Stimulated activated CD4-positive, alpha-beta T cell treated with anti-CD3 and anti-CD28 coated beads, Interleukin-12 subunit alpha, Interleukin-12 subunit beta, amount 100 ng/mL, for 48 hours (primary cell): ENCODE measurements at regions not wholly inside any gene's neighbourhood (a gene's known extent, or its start where the extent isn't known, plus 50 kb on each side); places are given as distances from the start of the nearest gene placed in this dataset.
"Not testable (repeated sequence)": the region's sequence is repeated elsewhere in the genome, so short reads cannot be mapped to it uniquely, and the experiment has no call there.

Experiments used
- DNase-seq, 3 donors: peaks; one replicate each; pipeline ENCODE4 v3.0.0-alpha.2; 2020; ENCODE audit warnings: low read depth in 2 of 3, low spot score in 1 of 3

- DNase-seq, result no peak
Observed at GRCh38 chr7:34389332-34390078, 268.5 kb upstream of the NPSR1 start.

GRCh38 chr7:34390103-34390502 lies 267.9 kb upstream of the NPSR1 start:
- no peak for DNase-seq

DNA sequence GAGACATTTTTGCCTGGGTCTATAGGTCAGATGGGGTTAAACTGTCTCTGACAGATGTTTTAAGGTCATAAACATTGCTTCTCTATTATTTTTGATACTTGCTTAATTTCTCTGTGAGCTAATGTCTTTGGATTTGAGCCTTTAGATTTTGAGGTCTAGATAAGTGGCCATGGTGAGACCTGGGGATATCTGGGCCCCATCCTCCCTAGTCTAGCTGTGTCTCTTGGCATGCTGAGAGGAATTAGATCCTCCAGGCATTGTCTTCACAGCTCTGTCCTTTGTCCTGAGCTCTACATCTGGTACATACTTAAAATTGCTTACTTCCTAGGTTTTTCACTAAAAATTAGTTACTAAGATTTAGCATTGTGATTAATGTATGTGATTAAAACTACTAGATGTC lies 265.0 kb upstream of the NPSR1 start:
- DNase-seq, result no peak

GRCh38 chr7:34396437-34397064 lies 261.5 kb upstream of the NPSR1 start:
- DNase-seq, result no peak

GRCh38 chr7:34401776-34402175 lies 256.2 kb upstream of the NPSR1 start:
- DNase-seq, result no peak

DNA sequence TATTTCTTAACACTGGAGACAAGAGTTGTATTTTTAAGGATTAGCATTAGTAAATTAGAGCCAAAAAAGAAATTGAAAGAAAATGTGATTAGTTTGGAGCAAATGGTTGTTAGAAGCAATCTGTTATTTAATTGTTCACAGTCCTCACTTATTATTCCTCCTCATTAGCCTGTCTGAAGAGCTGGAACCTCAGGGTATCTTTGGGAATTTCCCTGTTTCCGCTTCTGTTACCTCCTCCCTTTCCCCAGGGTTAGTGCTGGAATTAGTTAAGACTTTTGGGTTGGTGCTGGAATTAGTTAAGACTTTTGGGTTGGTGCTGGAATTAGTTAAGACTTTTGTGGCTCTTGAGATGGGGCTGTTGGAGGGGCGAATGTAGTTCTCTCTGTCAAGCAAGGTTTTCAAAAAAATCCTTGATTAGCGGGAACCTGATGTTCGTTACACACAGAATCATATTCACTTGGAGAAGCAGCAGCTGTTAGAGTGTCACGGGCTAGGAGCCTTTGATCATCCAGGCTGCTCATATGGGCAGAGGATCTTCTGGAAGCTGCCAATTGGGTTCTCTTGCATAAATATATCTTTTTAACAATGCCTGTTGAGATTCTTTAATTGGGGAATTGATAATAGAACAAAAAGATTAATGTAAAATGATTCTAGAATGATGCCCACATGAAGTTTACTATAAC lies 251.0 kb upstream of the NPSR1 start:
- DNase-seq, result no peak

GRCh38 chr7:34407586-34407985 lies 250.4 kb upstream of the NPSR1 start:
- no peak for DNase-seq

- no peak for DNase-seq
Observed at GRCh38 chr7:34417781-34418180, 240.2 kb upstream of the NPSR1 start.

DNA sequence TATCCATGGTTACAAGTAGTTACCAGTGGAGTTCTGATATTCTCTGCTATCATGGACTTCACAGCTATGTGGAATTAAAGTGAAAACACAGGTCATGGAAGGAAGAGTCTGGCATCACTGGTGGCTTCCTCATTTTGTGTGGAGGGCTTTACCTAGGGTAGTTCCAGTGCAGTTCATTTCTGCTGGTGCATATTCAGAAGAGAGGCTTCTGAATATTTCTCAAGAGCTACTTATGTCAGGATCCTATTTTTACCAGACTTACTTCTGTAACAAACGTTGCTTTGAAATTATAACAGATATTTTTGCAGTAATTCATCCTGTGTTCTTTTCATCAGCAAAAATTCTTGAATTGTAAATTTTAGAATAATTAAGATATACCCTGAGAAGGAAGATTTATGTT lies 236.5 kb upstream of the NPSR1 start:
- no peak for DNase-seq

GRCh38 chr7:34425194-34425593 lies 232.8 kb upstream of the NPSR1 start:
- DNase-seq, result no peak

DNA sequence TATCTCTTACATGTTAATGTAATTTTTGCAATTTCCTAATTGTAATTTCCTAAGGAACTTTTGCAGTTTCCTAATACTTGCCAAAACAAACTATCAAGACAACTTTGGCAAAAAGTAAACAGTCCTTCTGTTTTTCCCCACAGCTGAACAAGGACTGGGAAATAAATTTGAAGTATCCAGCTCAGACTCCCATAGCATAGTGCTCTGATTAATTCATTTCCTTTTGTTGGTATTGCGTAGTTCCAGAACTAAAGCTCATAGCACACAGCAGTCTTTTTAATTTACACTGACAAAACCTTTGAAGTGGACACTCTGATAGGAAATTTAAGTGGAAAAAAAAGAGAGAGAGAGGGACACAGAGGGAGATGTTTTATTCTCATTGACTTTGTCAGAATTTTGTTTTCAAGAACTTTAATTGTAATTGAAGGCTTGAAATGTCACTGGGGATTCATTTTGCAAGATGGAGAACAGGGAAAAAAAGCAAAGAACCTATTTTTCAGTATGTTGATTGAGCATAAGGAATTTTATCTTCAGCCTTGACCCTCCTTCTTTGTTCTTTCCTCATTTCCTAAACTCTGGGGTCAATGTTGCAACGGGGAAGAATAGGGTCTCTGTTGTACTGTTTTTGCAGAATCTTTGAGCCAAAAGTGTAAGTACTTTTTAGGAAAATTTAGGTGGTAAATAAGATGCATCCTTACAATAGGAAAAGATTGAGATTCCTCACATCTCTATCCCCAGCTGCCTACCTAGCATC lies 232.2 kb upstream of the NPSR1 start:
- no peak for DNase-seq

DNA sequence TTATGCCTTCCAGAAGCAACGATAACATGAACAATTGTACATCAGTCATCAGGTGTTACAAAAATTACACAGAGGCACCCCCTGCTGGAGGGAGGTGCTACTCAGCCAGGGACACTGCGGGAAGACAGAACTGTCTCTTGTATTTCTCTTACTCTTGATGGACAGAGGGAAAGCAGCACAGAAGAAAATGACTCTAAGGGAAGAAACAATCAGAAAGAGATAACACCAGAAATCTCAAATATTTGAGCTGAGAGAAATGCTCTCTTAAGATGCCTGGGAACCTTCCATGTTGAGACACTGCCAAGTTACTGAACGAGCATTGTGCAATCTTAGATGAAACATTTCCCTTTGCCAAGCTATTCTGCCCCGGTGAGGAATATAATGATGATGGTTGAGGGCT lies 227.6 kb upstream of the NPSR1 start:
- DNase-seq, result no peak

DNA sequence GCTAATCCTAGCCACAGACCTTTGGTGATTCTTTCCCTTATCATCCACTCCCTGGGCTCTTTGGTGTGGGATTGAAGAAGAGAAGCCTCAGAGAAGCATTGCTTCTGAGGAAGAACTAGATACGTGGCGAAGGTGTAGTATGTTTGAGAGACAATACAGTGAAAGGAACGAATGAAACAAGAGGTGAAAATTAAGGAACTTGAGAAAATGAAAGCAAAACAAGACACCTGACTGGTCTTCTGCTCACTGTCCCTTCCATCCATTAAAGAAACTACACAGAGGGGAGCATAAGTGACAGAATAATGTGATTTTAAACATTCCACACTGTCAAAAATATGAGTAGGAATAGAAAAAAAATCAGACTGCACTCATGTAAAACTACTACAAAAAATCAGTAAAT lies 219.6 kb upstream of the NPSR1 start:
- DNase-seq, result no peak

DNA sequence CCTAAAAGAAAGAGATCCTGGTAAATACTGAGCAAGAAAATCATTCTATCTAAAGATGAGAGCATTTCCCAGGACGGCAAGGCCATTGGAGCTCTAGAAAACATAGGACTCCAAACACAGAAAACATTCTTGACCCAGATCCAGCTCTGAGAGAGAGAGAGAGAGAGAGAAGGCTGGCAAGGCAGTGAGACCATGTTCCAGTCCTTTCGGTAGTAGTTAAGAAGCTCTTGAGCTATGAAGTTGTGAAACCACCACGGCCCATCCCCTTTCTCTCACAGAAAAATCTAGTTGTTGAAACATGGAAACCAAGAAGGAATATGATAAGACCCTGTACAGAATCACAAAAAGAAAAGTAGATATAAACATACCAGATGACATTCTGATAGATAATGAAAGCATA lies 212.4 kb upstream of the NPSR1 start:
- DNase-seq, result no peak

DNA sequence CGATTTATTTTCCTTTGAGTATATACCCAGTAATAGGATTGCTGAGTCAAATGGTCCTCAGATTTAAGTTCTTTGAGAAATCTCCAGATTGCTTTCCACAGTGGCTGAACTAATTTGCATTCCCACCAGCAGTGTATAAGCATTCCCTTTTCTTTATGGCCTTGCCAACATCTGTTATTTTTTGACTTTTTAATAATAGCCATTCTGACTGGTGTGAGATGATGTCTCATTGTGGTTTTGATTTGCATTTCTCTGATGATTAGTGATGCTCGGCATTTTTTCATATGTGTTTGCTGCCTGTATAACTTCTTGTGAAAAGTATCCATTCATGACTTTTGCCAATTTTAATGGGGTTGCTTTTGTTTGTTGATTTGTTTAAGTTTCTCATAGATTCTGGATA lies 209.5 kb upstream of the NPSR1 start:
- DNase-seq, result not testable (repeated sequence)

DNA sequence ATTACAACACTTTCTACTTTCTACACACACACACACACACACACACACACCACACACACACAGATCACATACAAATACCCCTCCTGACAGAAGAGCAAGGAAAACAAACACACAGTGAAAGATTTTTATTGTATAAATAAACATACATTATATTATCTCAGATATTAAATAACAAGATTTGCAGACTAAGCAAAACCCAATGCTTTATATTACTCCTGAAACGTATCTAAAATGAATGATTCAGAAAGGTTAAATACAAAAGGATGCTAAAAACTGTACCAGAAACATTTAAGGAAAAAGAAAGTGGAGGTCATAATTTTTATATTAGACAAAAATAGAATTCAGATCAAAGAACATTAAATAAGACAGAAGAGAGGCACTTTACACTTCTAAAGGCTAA lies 208.3 kb upstream of the NPSR1 start:
- no peak for DNase-seq

GRCh38 chr7:34451183-34451582 lies 206.8 kb upstream of the NPSR1 start:
- no peak for DNase-seq

DNA sequence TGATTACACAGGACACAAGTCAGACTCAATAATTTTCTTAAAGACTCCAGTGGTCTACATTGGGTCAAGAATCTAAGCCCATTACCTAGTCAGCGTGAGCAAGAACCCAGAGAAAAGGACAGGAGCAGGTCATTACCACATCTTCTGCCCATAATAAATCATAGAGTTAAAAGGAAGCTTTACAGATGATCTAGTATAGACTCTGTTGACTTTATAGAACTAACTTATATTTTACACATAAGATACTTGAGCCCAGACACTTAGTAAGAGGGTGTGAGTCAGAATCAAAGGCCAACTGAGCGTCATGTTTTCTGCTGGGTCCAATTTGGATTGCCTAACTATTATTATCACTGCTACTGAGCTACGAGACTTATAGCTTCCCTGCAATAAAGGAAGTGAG lies 206.1 kb upstream of the NPSR1 start:
- no peak for DNase-seq

DNA sequence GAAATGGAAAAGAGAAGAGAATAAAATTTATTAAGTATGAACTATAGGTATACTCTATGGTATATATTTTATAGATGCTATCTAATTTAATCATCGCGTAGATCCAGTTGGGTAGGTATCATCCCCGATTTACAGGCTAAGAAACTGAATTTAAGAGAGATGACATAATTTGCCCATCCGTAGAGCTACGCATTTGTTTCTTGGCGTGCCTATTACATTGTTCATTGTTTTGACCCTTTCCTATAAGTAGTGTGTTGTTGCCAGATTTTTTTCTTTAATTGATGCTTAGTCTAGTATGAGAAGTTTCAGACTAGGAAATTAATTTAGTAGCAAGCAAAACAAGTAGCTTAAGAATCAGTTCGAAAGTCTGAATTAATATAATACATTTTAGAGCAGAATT lies 205.7 kb upstream of the NPSR1 start:
- no peak for DNase-seq

GRCh38 chr7:34453150-34453549 lies 204.9 kb upstream of the NPSR1 start:
- no peak for DNase-seq

DNA sequence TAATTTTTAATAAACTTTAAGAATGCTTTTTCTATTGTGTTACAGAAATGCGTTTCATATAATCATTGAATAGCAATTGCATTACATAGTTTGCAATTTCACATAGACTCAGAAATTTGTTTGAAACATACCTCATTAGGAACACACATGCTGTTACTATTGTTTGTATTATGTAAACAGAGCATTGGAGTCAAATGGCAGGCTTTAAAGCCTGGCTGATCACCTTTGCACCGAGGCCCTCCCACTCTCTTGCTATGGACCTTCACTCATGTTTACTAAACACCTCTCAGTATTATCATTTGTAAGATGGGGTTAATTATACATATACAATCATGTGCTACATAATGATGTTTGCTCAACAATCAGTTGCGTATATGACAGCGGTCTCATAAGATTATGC lies 203.6 kb upstream of the NPSR1 start:
- no peak for DNase-seq

DNA sequence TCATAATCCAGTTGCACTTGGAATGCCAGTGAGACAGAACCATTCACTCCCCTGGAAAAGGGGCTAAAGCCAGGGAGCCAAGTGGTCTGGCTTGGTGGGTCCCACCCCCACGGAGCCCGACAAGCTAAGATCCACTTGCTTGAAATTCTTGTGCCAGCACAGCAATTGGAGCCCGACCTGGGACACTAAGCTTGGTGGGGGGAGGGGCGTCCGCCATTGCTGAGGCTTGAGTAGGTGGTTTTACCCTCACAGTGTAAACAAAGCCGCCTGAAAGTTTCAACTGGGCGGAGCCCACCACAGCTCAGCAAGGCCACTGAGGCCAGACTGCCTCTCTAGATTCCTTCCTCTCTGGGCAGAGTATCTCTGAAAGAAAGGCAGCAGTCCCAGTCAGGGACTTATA lies 200.7 kb upstream of the NPSR1 start:
- no peak for DNase-seq
